HG03280 (cell line): ENCODE measurements at regions not wholly inside any gene's neighbourhood (a gene's known extent, or its start where the extent isn't known, plus 50 kb on each side); places are given as distances from the start of the nearest gene placed in this dataset.

ENCODE experiments used
- ATAC-seq: cut with Tn5 transposase; IDR thresholded peaks from one replicate; pipeline ENCODE4 v1.9.1; 2021; ENCODE audit warnings: mild to moderate bottlenecking, moderate library complexity; ENCODE audit not compliant: unreplicated experiment

- no peak for ATAC-seq
These were observed 50.7 kb upstream of the GPR157 start for GRCh38 chr1:9179463-9180110.

- no peak for ATAC-seq
These were observed 51.4 kb upstream of the GPR157 start for GRCh38 chr1:9180111-9180819.

GRCh38 chr1:9181176-9181906 is 52.4 kb upstream of the GPR157 start:
- peak; percentile 39 for ATAC-seq

GRCh38 chr1:9181990-9182783 is 52.4 kb upstream of the H6PD start:
- peak; percentile 63 for ATAC-seq

GRCh38 chr1:9182784-9183257 is 51.8 kb upstream of the H6PD start:
- ATAC-seq = peak; percentile 12

- no peak for ATAC-seq
These were observed 51.1 kb upstream of the H6PD start for GRCh38 chr1:9183441-9183840.

- ATAC-seq = no peak
These were observed 50.7 kb upstream of the H6PD start for GRCh38 chr1:9183898-9184297.

- ATAC-seq = no peak
These were observed 49.8 kb upstream of the H6PD start for GRCh38 chr1:9184749-9185148.
